ENCODE measurements at regions not wholly inside any gene's neighbourhood (a gene's known extent, or its start where the extent isn't known, plus 50 kb on each side); places are given as distances from the start of the nearest gene placed in this dataset.
"Not testable (repeated sequence)": the region's sequence is repeated elsewhere in the genome, so short reads cannot be mapped to it uniquely, and the experiment has no call there.

DNA sequence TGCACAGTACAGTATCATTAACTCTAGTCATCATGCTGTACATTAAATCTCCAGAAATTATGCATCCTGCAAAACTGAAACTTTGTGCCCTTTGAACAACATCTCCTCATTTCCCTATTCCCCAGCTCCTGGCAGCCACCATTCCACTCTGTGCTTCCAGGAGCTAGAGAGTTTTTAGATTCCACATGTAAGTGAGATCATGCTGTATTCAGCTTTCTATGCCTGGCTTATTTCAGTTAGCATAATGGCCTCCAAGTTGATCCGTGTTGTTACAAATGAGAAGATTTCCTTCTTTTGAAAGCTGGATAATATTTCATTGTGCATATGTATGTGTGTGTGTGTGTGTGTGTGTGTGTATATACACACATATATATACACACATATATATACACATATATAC is 86.9 kb upstream of the SLC24A3 start:
- FAIRE-seq (no peak), DNase-seq (ENCODE audit: insufficient read length, low spot score) (no peak)
- no peak for TF ChIP-seq POLR2A (IDR thresholded peaks at IDR 0.05; ENCODE audit: low read depth, low read length)

DNA sequence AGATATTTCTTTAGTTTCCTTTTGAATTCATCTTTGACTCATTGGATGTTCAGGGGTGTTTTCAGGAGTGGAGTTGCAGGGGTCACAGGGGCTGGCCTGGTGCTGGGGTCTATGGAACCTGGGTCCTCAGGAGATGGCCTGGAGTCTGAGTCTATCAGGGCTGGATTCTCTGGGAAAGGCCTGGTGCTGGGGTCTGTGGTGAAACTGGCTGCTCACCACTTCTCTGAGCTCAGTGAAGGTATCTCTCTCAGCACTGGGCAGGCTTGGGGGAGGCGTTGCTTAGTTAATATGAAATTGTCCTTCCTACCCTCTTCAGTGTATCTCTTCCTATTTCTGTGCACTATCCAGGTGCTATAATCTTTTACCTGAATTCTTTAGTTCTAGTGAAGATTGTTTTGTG is 83.1 kb upstream of the SLC24A3 start:
- no peak for TF ChIP-seq POLR2A (IDR thresholded peaks at IDR 0.05; ENCODE audit: low read depth, low read length)
- FAIRE-seq (no peak), DNase-seq (ENCODE audit: insufficient read length, low spot score) (no peak)

DNA sequence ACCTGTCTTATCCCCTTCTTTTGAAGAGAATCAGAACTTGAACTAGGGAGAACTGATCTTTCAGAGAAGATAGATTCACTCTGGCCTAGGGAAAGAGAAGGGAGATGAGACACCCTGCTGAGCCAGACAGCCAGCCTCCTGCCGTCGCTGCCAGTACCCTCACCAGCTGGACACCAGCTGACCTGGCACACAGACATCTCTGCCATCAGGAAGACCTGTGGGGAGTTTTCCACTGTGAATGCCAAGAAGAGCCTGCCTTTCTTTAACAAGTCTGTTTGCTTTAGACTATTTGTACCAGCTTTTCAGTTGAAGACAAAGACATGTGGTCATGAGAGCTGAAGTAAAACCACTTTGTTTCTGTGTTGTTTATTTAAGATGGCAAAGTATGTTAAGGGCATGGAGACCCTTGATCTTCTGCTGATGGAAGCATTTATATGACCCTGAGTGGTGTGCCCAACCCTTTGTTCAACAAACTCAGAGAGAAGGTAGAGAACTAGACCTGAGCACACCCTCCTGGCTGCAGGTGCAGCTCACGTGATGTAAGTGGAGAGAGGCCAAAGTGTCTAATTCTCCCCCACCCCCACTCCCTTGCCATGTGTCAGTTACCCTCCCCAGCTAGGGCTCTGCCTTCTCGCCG is 82.3 kb upstream of the SLC24A3 start:
- DNase-seq (ENCODE audit: insufficient read length, low spot score) (no peak), FAIRE-seq (no peak)
- no peak for TF ChIP-seq POLR2A (IDR thresholded peaks at IDR 0.05; ENCODE audit: low read depth, low read length)

DNA sequence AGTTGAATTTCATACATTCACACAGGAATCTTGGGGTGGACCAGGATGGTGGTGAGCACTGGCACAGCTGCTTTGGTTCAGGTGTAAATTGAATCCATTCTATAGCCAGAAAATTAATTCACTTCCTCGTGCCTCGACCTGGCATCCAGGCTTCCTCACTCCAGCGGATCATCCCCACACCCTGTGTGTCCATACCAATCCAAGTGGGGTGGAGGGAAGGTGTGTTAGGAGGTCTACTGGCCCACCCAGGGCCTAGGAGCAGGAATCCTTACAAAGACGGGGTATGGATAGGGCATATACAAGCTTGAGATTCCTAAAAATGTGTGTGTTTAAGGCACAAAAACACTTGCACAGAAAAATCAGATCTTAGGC is 81.8 kb upstream of the SLC24A3 start:
- TF ChIP-seq POLR2A (IDR thresholded peaks at IDR 0.05; ENCODE audit: low read depth, low read length): no peak
- no peak for FAIRE-seq
- no peak for DNase-seq (ENCODE audit: insufficient read length, low spot score)

DNA sequence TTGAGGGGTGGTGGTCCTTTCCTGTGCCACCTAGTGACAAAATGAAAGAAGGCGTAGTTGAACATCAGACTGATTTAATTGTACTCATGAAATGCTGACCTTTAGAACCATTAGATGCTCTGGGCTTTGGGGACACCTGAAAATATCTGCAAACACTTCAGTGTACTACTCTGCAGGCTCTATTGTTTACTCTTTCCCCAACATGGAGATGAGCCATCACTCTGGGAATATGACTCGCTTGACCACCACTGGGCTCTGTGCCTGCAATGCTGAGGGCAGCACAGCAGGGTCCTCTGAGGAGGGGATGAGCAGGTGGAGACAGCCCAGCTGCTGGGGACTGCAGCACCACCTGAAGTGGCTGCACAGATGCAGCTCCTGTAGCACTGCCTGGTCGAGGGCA is 74.8 kb upstream of the SLC24A3 start:
- DNase-seq (ENCODE audit: insufficient read length, low spot score) (no peak), FAIRE-seq (no peak)
- no peak for TF ChIP-seq POLR2A (IDR thresholded peaks at IDR 0.05; ENCODE audit: low read depth, low read length)

DNA sequence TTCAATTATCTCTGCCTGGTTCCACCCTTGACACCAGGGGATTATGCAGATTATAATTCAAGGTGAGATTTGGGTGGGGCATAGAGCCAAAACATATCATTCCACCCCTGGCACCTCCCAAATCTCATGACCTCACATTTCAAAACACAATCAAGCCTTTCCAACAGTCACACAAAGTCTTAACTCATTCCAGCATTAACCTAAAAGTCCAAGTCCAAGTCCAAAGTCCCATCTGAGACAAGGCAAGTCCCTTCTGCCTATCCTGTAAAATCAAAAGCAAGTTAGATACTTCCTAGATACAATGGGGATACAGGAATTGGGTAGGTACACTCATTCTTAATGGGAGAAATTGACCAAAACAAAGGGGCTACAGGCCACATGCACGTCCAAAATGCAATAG is 73.7 kb upstream of the SLC24A3 start:
- no peak for TF ChIP-seq POLR2A (IDR thresholded peaks at IDR 0.05; ENCODE audit: low read depth, low read length)
- FAIRE-seq (no peak), DNase-seq (ENCODE audit: insufficient read length, low spot score) (no peak)

DNA sequence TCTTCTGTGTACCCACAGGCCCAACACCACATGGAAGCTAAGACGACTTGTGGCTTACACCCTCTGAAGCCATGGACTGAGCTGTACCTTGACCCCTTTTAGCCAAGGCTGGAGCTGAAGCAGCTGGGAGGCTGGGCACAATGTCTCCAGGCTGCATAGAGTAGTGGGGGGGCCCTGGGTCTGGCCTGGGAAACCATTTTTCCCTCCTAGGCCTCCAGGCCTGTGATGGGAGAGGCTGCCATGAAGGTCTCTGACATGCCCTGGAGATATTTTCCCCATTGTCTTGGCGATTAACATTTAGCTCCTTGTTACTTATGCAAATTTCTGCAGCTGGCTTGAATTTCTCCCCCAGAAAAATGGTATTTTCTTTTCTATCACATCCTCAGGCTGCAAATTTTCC is 72.9 kb upstream of the SLC24A3 start:
- FAIRE-seq; DNase-seq (ENCODE audit: insufficient read length, low spot score): not testable (repeated sequence)

DNA sequence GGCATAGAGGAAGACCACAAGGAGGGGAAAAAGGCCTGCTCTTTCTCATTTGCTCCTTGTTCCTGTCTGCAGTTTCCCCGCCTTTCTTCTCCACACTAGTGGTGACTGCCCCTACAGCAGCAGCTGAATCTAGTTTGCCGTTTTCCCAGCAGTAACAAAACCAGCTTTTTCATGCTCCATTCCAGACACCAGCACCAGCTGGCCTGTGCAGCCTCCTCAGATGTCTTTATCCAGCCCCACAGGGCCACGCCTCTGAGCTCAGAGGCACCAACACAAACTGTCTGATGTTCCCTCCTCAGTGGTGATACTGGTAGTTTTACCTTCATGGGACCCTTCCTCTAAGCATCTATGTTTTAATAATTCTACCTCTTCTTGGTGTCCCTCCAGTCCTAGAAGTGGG is 70.4 kb upstream of the SLC24A3 start:
- no peak for DNase-seq (ENCODE audit: insufficient read length, low spot score)
- TF ChIP-seq POLR2A (IDR thresholded peaks at IDR 0.05; ENCODE audit: low read depth, low read length): no peak
- FAIRE-seq: no peak

DNA sequence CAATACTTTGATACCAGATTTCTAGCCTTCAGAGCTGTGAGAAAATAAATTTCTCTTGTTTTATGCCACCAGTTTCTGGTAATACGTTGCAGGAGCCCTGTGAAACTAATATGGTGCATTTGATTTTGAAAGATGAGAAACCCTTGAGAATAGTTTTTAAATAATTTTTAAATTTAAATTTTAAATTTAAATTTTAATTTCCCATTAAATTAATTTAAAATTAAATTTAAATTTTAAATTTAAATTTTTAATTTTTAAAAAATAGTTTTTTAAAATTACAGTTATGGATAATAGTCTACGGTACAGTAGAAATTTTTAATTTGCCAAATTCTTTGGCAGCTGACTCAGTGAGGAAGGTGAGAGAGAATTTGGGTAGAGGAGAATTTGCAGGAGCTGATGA is 68.6 kb upstream of the SLC24A3 start:
- no peak for TF ChIP-seq POLR2A (IDR thresholded peaks at IDR 0.05; ENCODE audit: low read depth, low read length)
- FAIRE-seq (no peak), DNase-seq (ENCODE audit: insufficient read length, low spot score) (no peak)

DNA sequence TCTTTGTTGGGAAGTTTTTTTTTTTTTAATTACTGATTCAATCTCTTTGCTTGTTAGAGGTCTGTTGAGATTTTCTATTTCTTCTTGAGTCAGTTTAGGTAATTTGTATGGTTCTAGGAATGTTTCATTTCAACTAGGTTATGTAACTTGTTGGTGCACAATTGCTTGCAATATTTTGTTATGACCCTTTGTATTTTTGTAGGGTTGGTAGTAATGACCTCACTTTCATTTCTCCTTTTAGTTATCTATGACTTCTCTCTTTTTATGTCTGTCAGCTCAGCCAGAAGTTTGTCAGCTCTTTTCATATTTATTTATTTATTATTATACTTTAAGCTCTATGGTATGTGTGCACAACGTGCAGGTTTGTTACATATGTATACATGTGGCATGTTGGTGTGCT is 51.1 kb upstream of the SLC24A3 start:
- no peak for FAIRE-seq
- TF ChIP-seq POLR2A (IDR thresholded peaks at IDR 0.05; ENCODE audit: low read depth, low read length): no peak

More for the DNA sequence above, 51.1 kb upstream of the SLC24A3 start:
- DNase-seq (ENCODE audit: insufficient read length, low spot score): no peak
